Lower leg skin (tissue), 3 donors: ENCODE measurements at regions not wholly inside any gene's neighbourhood (a gene's known extent, or its start where the extent isn't known, plus 50 kb on each side); places are given as distances from the start of the nearest gene placed in this dataset.

ENCODE experiments used
- POLR2A ChIP-seq, 2 donors: fragments of 450-650 bp; IDR thresholded peaks; one replicate each; pipeline ENCODE4 v1.6.1; 2016 to 2017; ENCODE audit warnings: antibody characterized with exemption in 2 of 2, mild to moderate bottlenecking in 1 of 2, moderate library complexity in 1 of 2
- TF ChIP-seq, protein P1 (sequence below), 3 donors: fragments of 450-650 bp; IDR thresholded peaks; one replicate each; pipeline ENCODE4 v1.5.1; 2016; ENCODE audit warnings: antibody characterized with exemption in 3 of 3, mild to moderate bottlenecking in 3 of 3, moderate library complexity in 2 of 3

DNA sequence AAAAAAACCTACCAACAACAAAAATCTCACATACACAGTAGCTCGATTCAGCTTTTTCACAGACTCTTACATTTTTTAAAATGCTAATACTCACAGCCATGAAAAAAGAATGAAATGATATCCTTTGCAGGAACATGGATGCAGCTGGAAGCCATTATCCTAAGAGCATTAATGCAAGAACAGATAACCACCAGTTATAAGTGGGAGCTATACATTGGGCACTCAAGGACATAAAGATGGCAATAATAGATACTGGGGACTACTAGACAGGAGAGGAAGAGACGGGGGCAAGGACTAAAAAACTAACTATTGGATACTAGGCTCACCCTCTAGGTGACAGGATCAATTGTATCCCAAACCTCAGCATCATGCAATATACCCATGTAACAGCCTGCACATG is 90.3 kb upstream of the CCNH start:
- TF ChIP-seq, protein P1, sequence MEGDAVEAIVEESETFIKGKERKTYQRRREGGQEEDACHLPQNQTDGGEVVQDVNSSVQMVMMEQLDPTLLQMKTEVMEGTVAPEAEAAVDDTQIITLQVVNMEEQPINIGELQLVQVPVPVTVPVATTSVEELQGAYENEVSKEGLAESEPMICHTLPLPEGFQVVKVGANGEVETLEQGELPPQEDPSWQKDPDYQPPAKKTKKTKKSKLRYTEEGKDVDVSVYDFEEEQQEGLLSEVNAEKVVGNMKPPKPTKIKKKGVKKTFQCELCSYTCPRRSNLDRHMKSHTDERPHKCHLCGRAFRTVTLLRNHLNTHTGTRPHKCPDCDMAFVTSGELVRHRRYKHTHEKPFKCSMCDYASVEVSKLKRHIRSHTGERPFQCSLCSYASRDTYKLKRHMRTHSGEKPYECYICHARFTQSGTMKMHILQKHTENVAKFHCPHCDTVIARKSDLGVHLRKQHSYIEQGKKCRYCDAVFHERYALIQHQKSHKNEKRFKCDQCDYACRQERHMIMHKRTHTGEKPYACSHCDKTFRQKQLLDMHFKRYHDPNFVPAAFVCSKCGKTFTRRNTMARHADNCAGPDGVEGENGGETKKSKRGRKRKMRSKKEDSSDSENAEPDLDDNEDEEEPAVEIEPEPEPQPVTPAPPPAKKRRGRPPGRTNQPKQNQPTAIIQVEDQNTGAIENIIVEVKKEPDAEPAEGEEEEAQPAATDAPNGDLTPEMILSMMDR (IDR thresholded peaks at IDR 0.05), result no peak
- TF ChIP-seq POLR2A (IDR thresholded peaks at IDR 0.05), result no peak
